Hypothalamus (tissue), 51 donors: ENCODE measurements at regions not wholly inside any gene's neighbourhood (a gene's known extent, or its start where the extent isn't known, plus 50 kb on each side); places are given as distances from the start of the nearest gene placed in this dataset.

ENCODE experiments used
- DNase-seq, 51 donors: peaks; one replicate each; lab custom pipeline; 2025; lab: John Stamatoyannopoulos, UW

GRCh38 chr4:89556601-89557305 is 249.2 kb upstream of the GPRIN3 start:
- DNase-seq: no peak

GRCh38 chr4:89551191-89551590 is 243.6 kb upstream of the GPRIN3 start:
- DNase-seq: no peak

- DNase-seq: no peak
Observed at GRCh38 chr4:89549907-89550306, 242.3 kb upstream of the GPRIN3 start.

- no peak for DNase-seq
Observed at GRCh38 chr4:89545315-89545714, 237.7 kb upstream of the GPRIN3 start.

- peak in 1 of 51 donors; percentile 0 for DNase-seq
Observed at GRCh38 chr4:89541998-89542397, 234.4 kb upstream of the GPRIN3 start.

- no peak for DNase-seq
Observed at GRCh38 chr4:89539797-89540711, 232.5 kb upstream of the GPRIN3 start.

GRCh38 chr4:89539374-89539773 is 231.8 kb upstream of the GPRIN3 start:
- no peak for DNase-seq

- no peak for DNase-seq
Observed at GRCh38 chr4:89538886-89539285, 231.3 kb upstream of the GPRIN3 start.

- DNase-seq: no peak
Observed at GRCh38 chr4:89538171-89538570, 230.6 kb upstream of the GPRIN3 start.

- DNase-seq: no peak
Observed at GRCh38 chr4:89537281-89537680, 229.7 kb upstream of the GPRIN3 start.

GRCh38 chr4:89535251-89535650 is 227.7 kb upstream of the GPRIN3 start:
- no peak for DNase-seq

- DNase-seq: no peak
Observed at GRCh38 chr4:89534356-89534755, 226.8 kb upstream of the GPRIN3 start.

- DNase-seq: no peak
Observed at GRCh38 chr4:89531932-89532640, 224.5 kb upstream of the GPRIN3 start.

- DNase-seq: no peak
Observed at GRCh38 chr4:89528526-89529133, 221.0 kb upstream of the GPRIN3 start.

- DNase-seq: no peak
Observed at GRCh38 chr4:89521826-89522225, 214.2 kb upstream of the GPRIN3 start.

GRCh38 chr4:89519771-89520320 is 212.2 kb upstream of the GPRIN3 start:
- DNase-seq: no peak

GRCh38 chr4:89518259-89518658 is 210.7 kb upstream of the GPRIN3 start:
- no peak for DNase-seq

GRCh38 chr4:89514811-89515210 is 207.2 kb upstream of the GPRIN3 start:
- no peak for DNase-seq

- DNase-seq: no peak
Observed at GRCh38 chr4:89511776-89512175, 204.2 kb upstream of the GPRIN3 start.

GRCh38 chr4:89509708-89510281 is 202.2 kb upstream of the GPRIN3 start:
- no peak for DNase-seq
